Left ventricle myocardium inferior (tissue), 1 donor: ENCODE measurements at regions not wholly inside any gene's neighbourhood (a gene's known extent, or its start where the extent isn't known, plus 50 kb on each side); places are given as distances from the start of the nearest gene placed in this dataset.
"Not testable (repeated sequence)": the region's sequence is repeated elsewhere in the genome, so short reads cannot be mapped to it uniquely, and the experiment has no call there.

Source experiments
- DNase-seq: peaks from one replicate; pipeline ENCODE4 v3.0.0-alpha.2; 2020
- H3K27ac ChIP-seq: fragments of 200-600 bp; replicated peaks from 2 replicates; pipeline ENCODE4 v1.8.0; 2021
- H3K27me3 ChIP-seq: fragments of 200-600 bp; 2 replicates; pipeline ENCODE4 v1.8.0; 2021; ENCODE audit warnings: low read depth
- H3K36me3 ChIP-seq: fragments of 200-600 bp; 2 replicates; pipeline ENCODE4 v1.8.0; 2021
- H3K4me1 ChIP-seq: fragments of 200-600 bp; 2 replicates; pipeline ENCODE4 v1.8.0; 2021
- H3K4me3 ChIP-seq: fragments of 200-600 bp; 2 replicates; pipeline ENCODE4 v1.8.0; 2021; ENCODE audit warnings: mild to moderate bottlenecking, moderate library complexity
- H3K9me3 ChIP-seq: fragments of 200-600 bp; replicated peaks from 2 replicates; pipeline ENCODE4 v1.8.0; 2021
- intact Hi-C: fragments of 100-400 bp; cut with micrococcal nuclease; formaldehyde crosslinking; loops from one replicate; pipeline ENCODE4 v1.11.0; 2022
- TF ChIP-seq, protein P1 (sequence below): fragments of 200-600 bp; IDR thresholded peaks from 2 replicates; pipeline ENCODE4 v1.8.0; 2021; ENCODE audit warnings: antibody characterized with exemption, mild to moderate bottlenecking, borderline replicate concordance
- donor health status: DM: no; HTN: yes; CAD: no; lungs with severe emphysema.

DNA sequence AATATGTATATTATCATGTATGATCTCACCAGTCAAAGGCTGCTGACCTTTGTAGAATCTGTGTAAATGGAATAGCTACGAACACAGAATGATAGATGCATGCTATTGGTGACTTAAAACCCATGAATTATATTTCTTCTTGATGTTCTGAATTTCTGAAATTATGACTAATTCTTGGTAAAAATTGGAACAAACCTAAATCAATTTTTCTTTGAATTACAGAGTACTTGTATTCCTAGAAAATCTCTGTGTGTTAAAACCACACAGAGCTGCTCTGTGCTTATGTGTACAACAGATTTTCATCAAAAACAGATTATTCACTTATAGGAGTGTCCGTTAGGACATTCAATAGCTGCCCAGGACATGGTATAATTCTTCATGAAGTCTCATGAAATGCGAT lies 108.3 kb upstream of the MDFIC start:
- intact Hi-C loops, result no loop called here
- Histone ChIP-seq H3K27ac (no peak overlapping the region), H3K27me3 (no peaks in the 10 kb centered on the region), H3K4me1 (no peaks in the 10 kb centered on the region), H3K36me3 (no peaks in the 10 kb centered on the region), H3K4me3 (no peak overlapping the region), H3K9me3 (peaks cover 3% of the 10 kb centered on the region)
- no peak for DNase-seq
- TF ChIP-seq, protein P1, sequence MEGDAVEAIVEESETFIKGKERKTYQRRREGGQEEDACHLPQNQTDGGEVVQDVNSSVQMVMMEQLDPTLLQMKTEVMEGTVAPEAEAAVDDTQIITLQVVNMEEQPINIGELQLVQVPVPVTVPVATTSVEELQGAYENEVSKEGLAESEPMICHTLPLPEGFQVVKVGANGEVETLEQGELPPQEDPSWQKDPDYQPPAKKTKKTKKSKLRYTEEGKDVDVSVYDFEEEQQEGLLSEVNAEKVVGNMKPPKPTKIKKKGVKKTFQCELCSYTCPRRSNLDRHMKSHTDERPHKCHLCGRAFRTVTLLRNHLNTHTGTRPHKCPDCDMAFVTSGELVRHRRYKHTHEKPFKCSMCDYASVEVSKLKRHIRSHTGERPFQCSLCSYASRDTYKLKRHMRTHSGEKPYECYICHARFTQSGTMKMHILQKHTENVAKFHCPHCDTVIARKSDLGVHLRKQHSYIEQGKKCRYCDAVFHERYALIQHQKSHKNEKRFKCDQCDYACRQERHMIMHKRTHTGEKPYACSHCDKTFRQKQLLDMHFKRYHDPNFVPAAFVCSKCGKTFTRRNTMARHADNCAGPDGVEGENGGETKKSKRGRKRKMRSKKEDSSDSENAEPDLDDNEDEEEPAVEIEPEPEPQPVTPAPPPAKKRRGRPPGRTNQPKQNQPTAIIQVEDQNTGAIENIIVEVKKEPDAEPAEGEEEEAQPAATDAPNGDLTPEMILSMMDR, result no peak

DNA sequence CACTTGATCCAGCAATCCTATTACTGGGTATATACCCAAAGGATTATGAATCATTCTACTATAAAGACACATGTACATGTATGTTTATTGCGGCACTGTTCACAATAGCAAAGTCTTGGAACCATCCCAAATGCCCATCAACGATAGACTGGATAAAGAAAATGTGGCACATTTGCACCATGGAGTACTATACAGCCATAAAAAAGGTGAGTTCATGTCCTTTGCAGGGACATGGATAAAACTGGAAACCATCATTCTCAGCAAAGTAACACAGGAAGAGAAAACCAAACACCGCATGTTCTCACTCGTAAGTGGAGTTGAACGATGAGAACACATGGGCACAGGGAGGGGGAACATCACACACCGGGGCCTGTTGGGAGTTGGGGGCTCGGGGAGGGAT lies 104.9 kb upstream of the MDFIC start:
- DNase-seq, H3K9me3 ChIP-seq, H3K27ac ChIP-seq, H3K4me1 ChIP-seq, H3K27me3 ChIP-seq, H3K4me3 ChIP-seq, H3K36me3 ChIP-seq, intact Hi-C loops: not testable (repeated sequence)

DNA sequence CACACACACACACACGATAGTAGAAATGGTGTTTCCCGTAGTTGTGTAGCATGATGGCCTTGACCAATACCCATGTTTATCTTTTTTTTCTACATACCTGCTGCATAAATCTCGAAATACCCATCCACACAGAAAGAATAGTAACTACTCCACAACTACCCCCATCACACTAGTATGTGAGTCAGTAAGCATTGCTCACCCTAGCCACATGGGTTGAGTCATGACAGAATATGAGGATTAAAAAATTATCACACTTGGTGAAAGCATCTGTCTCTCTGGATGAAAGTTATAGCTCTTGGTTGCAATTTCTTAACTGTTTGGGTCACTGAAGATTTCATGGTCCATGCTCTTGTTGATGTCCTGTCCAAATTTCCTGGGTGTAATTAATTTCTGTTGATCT lies 103.4 kb upstream of the MDFIC start:
- intact Hi-C loops, result no loop called here
- Histone ChIP-seq H3K9me3 (peaks cover 3% of the 10 kb centered on the region), H3K27me3 (no peaks in the 10 kb centered on the region), H3K4me1 (no peaks in the 10 kb centered on the region), H3K4me3 (no peak overlapping the region), H3K36me3 (no peaks in the 10 kb centered on the region), H3K27ac (no peak overlapping the region)
- TF ChIP-seq, protein P1, result no peak
- DNase-seq, result no peak

DNA sequence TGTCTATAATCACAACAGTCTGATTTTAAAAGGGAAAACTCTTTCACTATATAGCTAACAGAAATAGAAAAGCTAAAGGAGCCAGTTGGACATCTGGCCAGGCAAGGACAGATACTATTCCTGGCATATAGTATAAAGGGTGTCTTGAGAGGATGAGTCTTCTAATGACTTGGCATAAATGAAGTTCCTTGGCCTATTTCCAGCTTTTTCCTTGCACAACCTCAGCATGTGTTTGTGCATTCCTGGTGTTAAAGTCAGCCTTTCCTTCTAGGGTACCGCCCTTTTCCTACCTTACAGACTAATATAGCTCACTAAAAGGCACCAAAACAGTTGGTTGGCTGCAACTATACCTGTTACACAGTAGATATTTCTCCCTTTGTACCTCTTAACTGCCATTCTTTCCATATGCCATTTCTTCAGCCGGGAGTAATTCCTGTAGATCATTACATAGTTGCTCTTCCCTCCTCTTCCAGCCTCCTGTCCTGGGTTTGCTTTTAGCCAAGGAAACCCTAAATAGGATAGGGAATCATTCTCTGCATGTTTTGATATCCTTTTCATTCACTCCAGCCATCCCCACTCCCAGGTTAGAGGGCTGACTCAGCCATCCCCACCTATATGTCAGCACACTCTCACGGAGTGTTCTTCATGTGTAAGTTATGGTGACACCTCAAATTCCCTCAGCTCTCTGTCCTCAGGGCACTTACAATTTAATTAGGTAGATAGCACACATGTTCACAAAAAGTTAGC lies 102.1 kb upstream of the MDFIC start:
- intact Hi-C loops, result no loop called here
- TF ChIP-seq, protein P1, result no peak

DNA sequence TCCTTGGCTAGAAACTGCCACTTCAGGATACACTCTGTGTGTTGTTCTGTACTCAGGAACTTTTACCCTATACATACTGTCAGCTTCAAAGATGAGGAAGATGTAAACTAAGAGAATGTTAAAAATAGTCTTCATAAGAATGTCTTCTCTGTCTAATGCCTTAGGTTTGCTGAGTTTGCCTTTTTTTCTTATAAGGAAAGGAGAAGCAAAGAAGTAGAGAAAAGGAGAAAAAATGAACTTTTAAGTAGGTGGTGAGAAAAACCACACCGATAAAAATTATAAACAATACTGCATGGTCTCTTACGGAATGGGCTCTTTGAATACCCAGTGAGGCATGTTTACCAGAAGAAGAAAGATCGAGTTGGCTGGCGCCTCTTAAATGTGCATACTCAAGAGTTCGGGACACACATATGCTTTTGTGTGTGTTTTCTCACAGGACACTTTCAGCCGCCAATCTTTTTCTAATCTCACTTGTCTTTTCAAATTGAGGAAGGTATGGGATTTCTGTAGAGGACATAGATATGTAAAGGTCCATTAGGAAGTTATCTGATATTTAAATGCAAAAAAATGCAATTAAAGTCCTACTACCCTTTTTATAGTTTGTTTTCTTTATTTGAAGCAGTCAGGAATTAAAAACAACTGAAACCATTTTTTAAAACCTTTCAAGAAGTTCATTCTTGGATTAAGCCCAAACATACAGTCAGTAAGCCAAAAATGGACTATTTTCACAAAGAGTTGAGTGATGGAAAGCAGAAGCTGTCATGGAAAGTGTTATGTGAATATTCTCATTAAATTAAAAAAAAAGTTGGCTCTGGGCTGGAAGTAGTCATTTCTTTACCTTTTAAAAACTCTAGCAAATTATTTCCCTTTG lies 100.6 kb upstream of the MDFIC start:
- intact Hi-C loops, result no loop called here
- H3K27ac ChIP-seq, result no peak overlapping the region
- H3K4me1 ChIP-seq, result no peaks in the 10 kb centered on the region

More for the DNA sequence above, 102.1 kb upstream of the MDFIC start:
- no peaks in the 10 kb centered on the region for H3K27me3 ChIP-seq
- no peaks in the 10 kb centered on the region for H3K4me1 ChIP-seq
- H3K36me3 ChIP-seq, result no peaks in the 10 kb centered on the region
- H3K27ac ChIP-seq, result no peak overlapping the region
- no peak for DNase-seq
- peaks cover 3% of the 10 kb centered on the region for H3K9me3 ChIP-seq
- H3K4me3 ChIP-seq, result no peak overlapping the region

More for the DNA sequence above, 100.6 kb upstream of the MDFIC start:
- no peaks in the 10 kb centered on the region for H3K27me3 ChIP-seq
- H3K9me3 ChIP-seq, result peaks cover 10% of the 10 kb centered on the region
- TF ChIP-seq, protein P1, result no peak
- DNase-seq, result no peak
- H3K36me3 ChIP-seq, result no peaks in the 10 kb centered on the region
- H3K4me3 ChIP-seq, result no peak overlapping the region
